GM19455 (cell line): ENCODE measurements at regions not wholly inside any gene's neighbourhood (a gene's known extent, or its start where the extent isn't known, plus 50 kb on each side); places are given as distances from the start of the nearest gene placed in this dataset.

Experiments used
- ATAC-seq: cut with Tn5 transposase; IDR thresholded peaks from one replicate; pipeline ENCODE4 v1.9.1; 2021; ENCODE audit not compliant: unreplicated experiment

DNA sequence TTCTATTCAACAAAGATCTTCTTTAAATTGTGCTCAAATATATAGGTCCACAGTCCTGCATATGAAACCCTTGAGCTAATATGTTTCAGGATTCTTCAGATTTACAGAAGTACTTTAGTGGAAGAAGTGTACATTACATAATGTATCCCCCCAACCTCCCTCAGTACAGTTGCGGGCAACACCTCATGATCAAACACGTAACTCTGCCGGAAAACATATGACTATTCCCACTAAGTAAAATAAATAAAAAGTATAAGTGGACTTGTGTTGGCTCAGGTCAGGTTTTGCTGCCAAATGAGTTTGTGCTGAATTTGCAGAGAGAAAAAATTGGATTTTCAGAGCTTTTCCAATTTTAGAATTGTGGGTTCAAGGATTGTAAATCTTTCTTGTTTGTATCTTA lies 267.6 kb upstream of the MDFIC2 start:
- ATAC-seq: no peak

DNA sequence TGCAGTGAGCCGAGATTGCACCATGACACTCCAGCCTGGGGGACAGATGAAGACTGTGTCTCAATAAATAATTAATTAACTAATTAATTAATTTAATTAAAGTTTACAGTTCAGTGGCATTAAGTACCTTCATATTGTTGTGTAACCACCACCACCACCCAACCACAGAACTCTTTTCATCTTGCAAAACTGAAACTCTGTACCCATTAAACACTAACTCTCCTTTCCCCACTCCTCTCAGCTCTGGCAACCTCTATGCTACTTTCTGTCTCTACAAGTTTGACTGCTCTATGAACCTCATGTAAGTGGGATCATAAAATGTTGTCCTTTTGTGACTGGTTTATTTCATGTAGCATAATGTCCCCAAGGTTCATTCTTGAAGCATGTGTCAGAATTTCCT lies 259.3 kb upstream of the MDFIC2 start:
- ATAC-seq: no peak

GRCh38 chr3:70570584-70570983 lies 258.1 kb upstream of the MDFIC2 start:
- no peak for ATAC-seq

DNA sequence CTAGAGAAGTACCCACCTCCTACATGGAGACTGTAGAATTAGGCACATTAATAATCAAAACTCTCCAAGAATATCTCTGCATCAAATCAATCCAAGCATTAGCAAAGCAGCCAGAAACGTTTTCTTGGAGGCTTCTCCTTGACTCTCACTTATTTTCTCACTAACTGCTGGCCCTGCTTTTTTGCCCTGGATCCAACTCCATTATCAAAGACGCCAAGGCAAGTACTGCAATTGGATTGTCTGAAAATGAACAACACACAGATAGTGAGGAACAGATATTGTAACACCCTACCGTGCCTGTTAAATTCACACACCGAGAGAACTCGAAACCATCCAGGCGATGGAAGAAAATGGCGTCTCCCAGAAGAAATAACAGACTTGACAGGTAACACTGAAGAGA lies 256.2 kb upstream of the MDFIC2 start:
- ATAC-seq: no peak

DNA sequence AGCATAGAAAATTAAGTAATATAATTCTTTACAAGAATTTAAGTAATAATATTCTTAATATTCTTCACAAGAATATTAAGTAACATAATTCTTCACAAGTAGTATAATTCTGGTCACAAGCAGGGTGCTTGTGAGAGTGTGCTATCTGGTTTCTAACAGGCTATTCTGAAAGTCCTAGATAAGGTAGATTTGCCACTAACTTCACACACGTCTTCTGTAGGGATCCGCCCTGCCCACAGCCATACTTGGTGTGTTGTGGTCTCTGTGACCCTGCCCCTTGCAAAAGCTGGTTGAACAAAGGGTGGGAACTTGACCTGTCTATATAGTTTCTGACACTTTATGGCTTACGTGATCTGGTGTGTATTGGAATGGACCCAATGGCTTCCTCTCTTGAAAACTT lies 253.4 kb upstream of the MDFIC2 start:
- no peak for ATAC-seq

GRCh38 chr3:70564552-70564951 lies 252.1 kb upstream of the MDFIC2 start:
- ATAC-seq: no peak

GRCh38 chr3:70561796-70562195 lies 249.4 kb upstream of the MDFIC2 start:
- ATAC-seq: no peak

DNA sequence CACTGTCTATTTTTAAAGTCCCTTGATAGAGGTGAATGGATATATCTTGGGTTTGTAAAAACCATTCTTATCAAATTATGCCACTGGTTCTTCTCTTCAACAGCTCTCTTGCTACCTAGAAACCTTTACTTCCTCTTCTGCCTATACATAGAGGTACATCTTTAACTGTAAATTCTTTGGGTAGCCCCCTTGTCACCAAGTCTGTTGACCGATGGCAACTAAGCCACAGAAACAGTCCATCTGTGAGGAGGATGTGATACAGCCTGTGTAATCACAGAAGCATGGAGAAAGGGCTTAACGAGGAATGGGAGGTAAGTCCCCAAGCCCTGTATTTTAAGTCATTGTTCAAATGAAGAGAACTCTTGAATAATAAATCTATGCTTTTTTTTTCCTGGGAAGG lies 246.5 kb upstream of the MDFIC2 start:
- no peak for ATAC-seq

DNA sequence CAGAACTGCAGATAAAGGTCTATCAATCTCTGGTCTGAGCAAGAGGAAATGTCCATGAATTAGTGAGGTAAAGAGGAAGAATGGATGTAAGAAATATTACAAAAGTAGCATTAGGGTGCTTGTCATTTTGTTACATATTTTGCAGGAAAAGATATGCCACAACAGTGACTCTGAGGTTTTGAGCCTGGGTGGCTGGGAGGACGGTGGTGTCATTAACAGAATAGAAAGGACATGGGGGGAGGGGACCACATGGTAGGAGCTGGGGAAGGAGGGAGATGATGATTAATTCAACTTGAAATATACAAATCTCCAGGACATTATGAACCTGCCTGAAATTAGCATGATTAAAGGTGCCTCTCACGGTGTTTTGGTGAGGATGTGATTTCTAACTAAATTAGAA lies 245.5 kb upstream of the MDFIC2 start:
- ATAC-seq: no peak

GRCh38 chr3:70556056-70556455 lies 243.6 kb upstream of the MDFIC2 start:
- no peak for ATAC-seq

DNA sequence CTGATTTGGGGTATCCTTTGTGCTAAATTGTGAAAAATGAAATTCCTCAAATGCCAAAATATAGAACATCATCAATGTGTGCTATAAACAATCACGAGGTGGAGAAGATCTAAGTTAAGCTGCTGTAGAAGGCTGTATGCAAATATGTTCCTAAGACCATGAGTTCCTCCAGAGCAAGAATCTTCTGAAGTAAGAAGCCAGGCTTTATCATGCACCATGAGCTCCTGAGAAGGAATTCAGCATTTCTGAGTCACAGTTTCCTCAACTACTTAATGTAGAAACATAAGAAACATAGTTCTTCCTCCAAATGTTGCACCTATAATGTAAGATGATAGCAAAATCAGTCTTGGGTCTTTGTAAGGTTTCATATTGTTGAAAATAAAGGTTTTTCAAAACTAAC lies 241.7 kb upstream of the MDFIC2 start:
- no peak for ATAC-seq

GRCh38 chr3:70550723-70551319 lies 238.4 kb upstream of the MDFIC2 start:
- ATAC-seq: peak; percentile 72

- ATAC-seq: no peak
These were observed 234.2 kb upstream of the MDFIC2 start for GRCh38 chr3:70546679-70547078.

DNA sequence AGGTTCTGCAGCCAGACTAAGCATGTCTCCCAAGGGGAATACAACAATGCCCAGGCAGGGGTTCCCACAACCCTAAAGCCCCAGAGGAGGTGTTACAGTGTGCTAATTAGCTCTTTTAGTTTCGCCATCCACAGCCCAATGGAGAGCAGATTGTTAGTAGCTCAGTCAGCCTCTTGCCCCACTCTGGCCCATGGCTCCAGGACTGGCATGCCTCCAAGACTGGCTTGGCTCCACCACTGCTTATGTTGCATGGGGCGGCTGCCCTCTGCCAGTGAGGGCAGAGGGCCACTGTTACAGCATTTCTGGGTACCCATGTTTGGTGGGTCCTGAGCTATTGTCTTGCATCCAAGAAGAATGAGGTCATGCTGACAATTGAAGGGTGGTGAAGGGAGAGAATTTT lies 231.1 kb upstream of the MDFIC2 start:
- ATAC-seq: no peak

- ATAC-seq: no peak
These were observed 227.5 kb upstream of the MDFIC2 start for GRCh38 chr3:70539908-70540307.

GRCh38 chr3:70532806-70533205 lies 220.4 kb upstream of the MDFIC2 start:
- ATAC-seq: no peak

DNA sequence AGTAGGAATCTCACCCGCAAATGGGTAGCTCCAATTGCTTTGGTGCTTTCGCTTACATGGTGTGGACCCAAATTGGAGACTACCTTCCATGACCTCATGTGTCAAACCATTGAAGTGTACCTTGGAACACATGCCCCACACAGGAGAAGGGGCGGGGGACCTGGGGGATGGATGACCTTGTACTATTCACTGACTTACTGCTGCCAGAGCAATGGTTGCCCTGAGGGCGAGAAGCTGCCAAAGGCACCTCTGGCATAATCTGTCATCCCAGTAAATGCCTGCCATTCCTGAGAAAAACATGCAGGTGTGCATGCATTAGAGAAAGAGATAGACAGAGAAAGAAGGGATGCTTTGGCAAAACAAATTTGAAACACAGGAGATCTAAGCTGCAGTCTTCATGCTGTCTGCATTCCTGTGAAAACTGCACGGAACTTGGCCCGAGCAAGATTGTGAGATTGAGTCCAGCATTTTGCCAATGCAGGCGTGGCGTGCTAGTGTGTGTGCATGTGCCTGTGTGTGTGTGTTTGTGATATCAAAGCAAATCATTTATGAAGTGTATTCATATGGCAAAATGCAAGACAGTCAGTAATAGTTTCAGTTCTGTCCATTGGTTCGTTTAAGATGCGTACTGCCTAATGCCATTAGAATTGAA lies 219.5 kb upstream of the MDFIC2 start:
- no peak for ATAC-seq

GRCh38 chr3:70531063-70531657 lies 218.7 kb upstream of the MDFIC2 start:
- no peak for ATAC-seq

DNA sequence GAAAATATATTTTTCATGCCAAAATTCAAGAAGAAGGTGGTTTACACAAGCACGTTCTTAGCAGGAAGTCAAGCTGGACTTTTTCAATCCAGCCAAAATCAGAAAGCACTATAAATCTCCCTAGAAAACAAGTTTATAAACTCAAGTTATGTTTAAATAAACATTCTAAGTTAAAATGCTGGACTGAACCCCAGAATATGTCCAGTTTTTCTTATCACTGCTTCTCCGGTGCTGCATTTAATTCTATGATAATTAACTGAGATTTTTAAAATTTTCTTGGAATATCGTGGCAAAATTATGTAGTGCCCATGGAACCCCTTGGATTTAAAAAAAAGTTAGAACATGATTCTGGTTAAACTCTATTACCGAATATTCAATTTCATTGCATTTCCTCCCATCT lies 218.2 kb upstream of the MDFIC2 start:
- no peak for ATAC-seq

DNA sequence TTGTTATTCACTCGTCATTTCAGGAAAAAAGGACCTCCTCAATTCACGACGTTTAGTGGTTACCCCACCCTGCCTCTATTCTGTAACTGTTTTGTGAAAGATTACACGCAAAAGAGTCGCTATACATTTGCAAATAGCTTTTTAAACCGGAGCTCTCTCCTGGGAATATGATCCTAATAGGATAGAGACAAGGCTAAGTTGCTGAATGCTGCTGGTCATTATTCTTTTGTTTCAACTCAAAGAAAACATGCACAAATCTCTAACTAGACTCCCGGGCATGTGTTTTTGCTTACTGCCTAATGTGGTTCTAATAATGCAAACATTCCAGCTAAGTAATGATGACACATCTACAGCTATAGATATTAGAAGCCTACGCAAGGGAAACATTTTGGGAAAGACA lies 214.6 kb upstream of the MDFIC2 start:
- ATAC-seq: no peak

- no peak for ATAC-seq
These were observed 207.6 kb upstream of the MDFIC2 start for GRCh38 chr3:70519913-70520659.

DNA sequence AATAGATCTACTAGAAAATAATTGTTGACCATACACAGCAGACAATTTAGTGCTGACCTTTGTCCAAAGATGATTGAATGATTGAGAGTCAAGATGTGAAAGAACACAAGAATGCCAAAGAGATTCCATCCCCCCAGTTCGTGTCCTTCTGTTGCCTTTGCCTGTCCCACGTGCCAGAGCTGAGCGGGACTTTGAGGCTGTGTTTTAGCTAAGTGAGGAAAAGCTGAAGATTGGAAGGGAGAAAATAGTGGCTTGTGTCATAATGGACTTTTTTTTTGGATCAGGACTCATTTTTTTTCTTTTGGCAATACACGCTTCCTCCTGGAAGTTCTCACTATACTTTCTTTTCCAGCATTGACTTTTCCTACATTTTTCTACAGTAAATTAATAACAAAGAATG lies 206.6 kb upstream of the MDFIC2 start:
- ATAC-seq: no peak
